ENCODE measurements at regions not wholly inside any gene's neighbourhood (a gene's known extent, or its start where the extent isn't known, plus 50 kb on each side); places are given as distances from the start of the nearest gene placed in this dataset.

- no peaks in the 10 kb centered on the region for H3K9me3 ChIP-seq (ENCODE audit: insufficient read depth, low read length)
- no peaks in the 10 kb centered on the region for H4K20me1 ChIP-seq (ENCODE audit: insufficient read depth, low read length)
- H2AFZ ChIP-seq (ENCODE audit: low read depth, low read length), result peak overlapping the region; percentile 56; the same call in 1 of the 2 replicates
- H3K4me2 ChIP-seq (ENCODE audit: low read length), result peak overlapping the region; percentile 68
- H3K9ac ChIP-seq (ENCODE audit: low read length), result peak overlapping the region; percentile 56
- peaks cover 2% of the 10 kb centered on the region for H3K36me3 ChIP-seq (replicated peaks; ENCODE audit: low read depth, low read length)
- H3K27ac ChIP-seq (ENCODE audit: low read length), result peak overlapping the region; percentile 92
- no peak for TF ChIP-seq EZH2phosphoT487 (IDR thresholded peaks at IDR 0.05; ENCODE audit: low read depth)
- TF ChIP-seq, protein P1, sequence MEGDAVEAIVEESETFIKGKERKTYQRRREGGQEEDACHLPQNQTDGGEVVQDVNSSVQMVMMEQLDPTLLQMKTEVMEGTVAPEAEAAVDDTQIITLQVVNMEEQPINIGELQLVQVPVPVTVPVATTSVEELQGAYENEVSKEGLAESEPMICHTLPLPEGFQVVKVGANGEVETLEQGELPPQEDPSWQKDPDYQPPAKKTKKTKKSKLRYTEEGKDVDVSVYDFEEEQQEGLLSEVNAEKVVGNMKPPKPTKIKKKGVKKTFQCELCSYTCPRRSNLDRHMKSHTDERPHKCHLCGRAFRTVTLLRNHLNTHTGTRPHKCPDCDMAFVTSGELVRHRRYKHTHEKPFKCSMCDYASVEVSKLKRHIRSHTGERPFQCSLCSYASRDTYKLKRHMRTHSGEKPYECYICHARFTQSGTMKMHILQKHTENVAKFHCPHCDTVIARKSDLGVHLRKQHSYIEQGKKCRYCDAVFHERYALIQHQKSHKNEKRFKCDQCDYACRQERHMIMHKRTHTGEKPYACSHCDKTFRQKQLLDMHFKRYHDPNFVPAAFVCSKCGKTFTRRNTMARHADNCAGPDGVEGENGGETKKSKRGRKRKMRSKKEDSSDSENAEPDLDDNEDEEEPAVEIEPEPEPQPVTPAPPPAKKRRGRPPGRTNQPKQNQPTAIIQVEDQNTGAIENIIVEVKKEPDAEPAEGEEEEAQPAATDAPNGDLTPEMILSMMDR (IDR thresholded peaks at IDR 0.05; ENCODE audit: low read depth, low read length), result no peak
- H3K4me1 ChIP-seq (ENCODE audit: low read length), result peaks cover 45% of the 10 kb centered on the region
- H3K79me2 ChIP-seq (ENCODE audit: low read length), result no peaks in the 10 kb centered on the region
- H3K27me3 ChIP-seq (ENCODE audit: low read depth, low read length), result no peaks in the 10 kb centered on the region
- H3K4me3 ChIP-seq (ENCODE audit: low read length), result peak overlapping the region; percentile 49
Observed at GRCh38 chr11:95466416-95466815, 235.4 kb upstream of the SESN3 start.

DNA sequence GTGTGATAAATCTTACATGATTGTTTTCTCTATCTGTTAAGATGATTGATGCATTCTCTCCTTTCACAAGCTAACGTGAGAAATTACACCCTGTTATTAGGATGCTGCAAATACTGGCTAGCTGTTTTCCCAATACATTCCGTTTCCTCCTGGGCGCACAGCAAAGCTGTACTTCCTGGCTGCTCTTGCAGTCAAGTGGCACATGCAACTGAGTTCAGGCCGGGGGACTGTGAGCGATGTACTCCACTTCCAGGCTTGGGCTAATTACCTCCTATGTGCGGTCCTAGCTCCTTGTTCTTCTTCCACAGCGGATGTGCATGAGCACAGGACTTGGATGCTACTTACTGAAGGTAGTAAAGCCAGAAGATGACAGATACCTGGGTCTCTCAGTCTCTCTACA lies 234.9 kb upstream of the SESN3 start:
- Histone ChIP-seq H3K36me3 (replicated peaks; ENCODE audit: low read depth, low read length) (peaks cover 7% of the 10 kb centered on the region), H3K4me3 (ENCODE audit: low read length) (peak overlapping the region; percentile 49), H3K27me3 (ENCODE audit: low read depth, low read length) (no peaks in the 10 kb centered on the region), H2AFZ (ENCODE audit: low read depth, low read length) (peak overlapping the region; percentile 56; the same call in 1 of the 2 replicates), H3K4me1 (ENCODE audit: low read length) (peaks cover 50% of the 10 kb centered on the region), H3K27ac (ENCODE audit: low read length) (peak overlapping the region; percentile 92), H3K9me3 (ENCODE audit: insufficient read depth, low read length) (0 out of 2 replicates have a peak, but pooled peaks cover 3% of the 10 kb centered on the region), H3K4me2 (ENCODE audit: low read length) (peak overlapping the region; percentile 68), H4K20me1 (ENCODE audit: insufficient read depth, low read length) (no peaks in the 10 kb centered on the region), H3K9ac (ENCODE audit: low read length) (peak overlapping the region; percentile 56), H3K79me2 (ENCODE audit: low read length) (no peaks in the 10 kb centered on the region)
- no peak for TF ChIP-seq EZH2phosphoT487 (IDR thresholded peaks at IDR 0.05; ENCODE audit: low read depth)
- TF ChIP-seq, protein P1 (IDR thresholded peaks at IDR 0.05; ENCODE audit: low read depth, low read length), result no peak

DNA sequence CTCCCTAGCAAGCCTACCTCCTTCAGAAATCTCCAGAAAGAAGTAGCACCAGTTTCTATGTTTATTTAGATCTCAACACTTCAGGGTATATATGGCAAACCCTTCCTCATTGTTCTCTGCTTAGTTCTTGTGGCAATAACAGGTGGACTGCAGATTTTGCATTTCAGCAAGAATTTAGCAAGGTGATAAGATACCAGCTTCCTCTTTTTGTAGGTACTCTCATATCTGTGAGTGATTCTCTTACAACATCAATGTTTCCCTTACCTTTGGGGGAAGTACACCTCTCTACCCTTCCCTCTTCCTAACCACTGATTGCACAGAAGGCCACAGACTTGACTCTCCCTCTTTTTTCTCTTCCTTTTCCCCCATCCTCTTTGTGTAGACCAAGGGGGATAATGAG lies 230.9 kb upstream of the SESN3 start:
- H4K20me1 ChIP-seq (ENCODE audit: insufficient read depth, low read length), result no peaks in the 10 kb centered on the region
- H3K9ac ChIP-seq (ENCODE audit: low read length), result peak overlapping the region; percentile 32; the same call in 1 of the 2 replicates
- H3K4me2 ChIP-seq (ENCODE audit: low read length), result peak overlapping the region; percentile 48
- H3K36me3 ChIP-seq (replicated peaks; ENCODE audit: low read depth, low read length), result peaks cover 7% of the 10 kb centered on the region
- H3K4me1 ChIP-seq (ENCODE audit: low read length), result peaks cover 45% of the 10 kb centered on the region
- peak overlapping the region; percentile 6; the same call in 1 of the 2 replicates for H2AFZ ChIP-seq (ENCODE audit: low read depth, low read length)
- no peaks in the 10 kb centered on the region for H3K27me3 ChIP-seq (ENCODE audit: low read depth, low read length)
- H3K79me2 ChIP-seq (ENCODE audit: low read length), result no peaks in the 10 kb centered on the region
- TF ChIP-seq, protein P1 (IDR thresholded peaks at IDR 0.05; ENCODE audit: low read depth, low read length), result no peak
- TF ChIP-seq EZH2phosphoT487 (IDR thresholded peaks at IDR 0.05; ENCODE audit: low read depth), result no peak
- H3K4me3 ChIP-seq (ENCODE audit: low read length), result no peak overlapping the region; the same call in 1 of the 2 replicates
- peak overlapping the region; percentile 90 for H3K27ac ChIP-seq (ENCODE audit: low read length)
- H3K9me3 ChIP-seq (ENCODE audit: insufficient read depth, low read length), result 0 out of 2 replicates have a peak, but pooled peaks cover 3% of the 10 kb centered on the region

DNA sequence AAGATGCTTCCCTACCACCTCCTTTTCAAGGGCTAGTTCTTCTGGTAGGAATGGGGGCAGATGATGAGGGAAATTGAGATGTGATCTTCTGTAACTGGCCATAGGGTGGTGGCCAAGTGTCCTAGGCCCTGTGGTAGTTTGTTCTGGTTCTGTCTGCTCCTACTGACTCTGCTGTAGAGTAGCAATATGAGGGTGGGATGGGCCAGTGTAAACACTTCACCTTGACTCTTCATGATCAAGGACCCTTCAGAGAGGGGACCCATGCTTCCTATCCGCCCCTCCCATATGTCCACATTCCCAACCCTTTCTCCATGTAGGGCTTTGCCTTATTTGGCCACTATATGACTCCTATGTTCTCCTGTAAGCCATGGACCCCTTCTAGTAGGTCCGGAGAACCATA lies 230.3 kb upstream of the SESN3 start:
- TF ChIP-seq, protein P1 (IDR thresholded peaks at IDR 0.05; ENCODE audit: low read depth, low read length), result no peak
- no peak for TF ChIP-seq EZH2phosphoT487 (IDR thresholded peaks at IDR 0.05; ENCODE audit: low read depth)
- no peaks in the 10 kb centered on the region for H3K79me2 ChIP-seq (ENCODE audit: low read length)
- H3K4me1 ChIP-seq (ENCODE audit: low read length), result peaks cover 41% of the 10 kb centered on the region
- H2AFZ ChIP-seq (ENCODE audit: low read depth, low read length), result peak overlapping the region; percentile 6; the same call in 1 of the 2 replicates
- H3K4me3 ChIP-seq (ENCODE audit: low read length), result no peak overlapping the region; the same call in 1 of the 2 replicates
- H3K27ac ChIP-seq (ENCODE audit: low read length), result peak overlapping the region; percentile 90
- 0 out of 2 replicates have a peak, but pooled peaks cover 3% of the 10 kb centered on the region for H3K9me3 ChIP-seq (ENCODE audit: insufficient read depth, low read length)
- peak overlapping the region; percentile 32; the same call in 1 of the 2 replicates for H3K9ac ChIP-seq (ENCODE audit: low read length)
- peak overlapping the region; percentile 48 for H3K4me2 ChIP-seq (ENCODE audit: low read length)
- H3K36me3 ChIP-seq (replicated peaks; ENCODE audit: low read depth, low read length), result peaks cover 7% of the 10 kb centered on the region
- no peaks in the 10 kb centered on the region for H4K20me1 ChIP-seq (ENCODE audit: insufficient read depth, low read length)
- H3K27me3 ChIP-seq (ENCODE audit: low read depth, low read length), result no peaks in the 10 kb centered on the region

Data from OCI-LY3 (cell line).